Fibroblast of villous mesenchyme (primary cell): ENCODE measurements at regions not wholly inside any gene's neighbourhood (a gene's known extent, or its start where the extent isn't known, plus 50 kb on each side); places are given as distances from the start of the nearest gene placed in this dataset.

Experiments
- DNase-seq: peaks from one replicate; pipeline ENCODE4 v3.0.0-alpha.2; 2010; ENCODE audit warnings: low read depth
- H3K4me3 ChIP-seq: 2 replicates; pipeline ENCODE4 v1.5.1; 2011; ENCODE audit warnings: low read depth, mild to moderate bottlenecking, low read length
- TF ChIP-seq, protein P1 (sequence below): IDR thresholded peaks from 2 replicates; pipeline ENCODE4 v1.5.1; 2012; ENCODE audit warnings: low read depth, mild to moderate bottlenecking, low read length; ENCODE audit not compliant: insufficient read depth

DNA sequence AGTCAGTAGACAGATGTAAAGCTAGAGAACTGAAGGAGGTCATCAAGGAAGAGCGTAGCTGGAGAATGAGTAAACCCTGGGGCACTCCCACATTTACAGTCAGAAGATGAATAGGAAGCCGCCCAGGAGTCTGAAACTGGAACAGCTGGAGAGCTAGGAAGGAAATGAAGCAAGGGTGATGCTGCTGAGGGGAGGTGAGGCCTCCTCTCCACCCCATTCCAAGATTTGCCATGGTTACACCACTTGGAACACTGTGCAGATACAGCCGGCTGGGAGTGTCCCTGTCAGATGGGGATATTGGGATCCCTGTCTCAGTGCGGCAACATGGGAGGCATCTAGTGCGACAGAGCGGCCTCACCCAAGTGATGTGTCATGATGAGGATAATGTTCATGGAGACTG is 51.8 kb upstream of the GPI start:
- TF ChIP-seq, protein P1, sequence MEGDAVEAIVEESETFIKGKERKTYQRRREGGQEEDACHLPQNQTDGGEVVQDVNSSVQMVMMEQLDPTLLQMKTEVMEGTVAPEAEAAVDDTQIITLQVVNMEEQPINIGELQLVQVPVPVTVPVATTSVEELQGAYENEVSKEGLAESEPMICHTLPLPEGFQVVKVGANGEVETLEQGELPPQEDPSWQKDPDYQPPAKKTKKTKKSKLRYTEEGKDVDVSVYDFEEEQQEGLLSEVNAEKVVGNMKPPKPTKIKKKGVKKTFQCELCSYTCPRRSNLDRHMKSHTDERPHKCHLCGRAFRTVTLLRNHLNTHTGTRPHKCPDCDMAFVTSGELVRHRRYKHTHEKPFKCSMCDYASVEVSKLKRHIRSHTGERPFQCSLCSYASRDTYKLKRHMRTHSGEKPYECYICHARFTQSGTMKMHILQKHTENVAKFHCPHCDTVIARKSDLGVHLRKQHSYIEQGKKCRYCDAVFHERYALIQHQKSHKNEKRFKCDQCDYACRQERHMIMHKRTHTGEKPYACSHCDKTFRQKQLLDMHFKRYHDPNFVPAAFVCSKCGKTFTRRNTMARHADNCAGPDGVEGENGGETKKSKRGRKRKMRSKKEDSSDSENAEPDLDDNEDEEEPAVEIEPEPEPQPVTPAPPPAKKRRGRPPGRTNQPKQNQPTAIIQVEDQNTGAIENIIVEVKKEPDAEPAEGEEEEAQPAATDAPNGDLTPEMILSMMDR: no peak
- no peak overlapping the region for H3K4me3 ChIP-seq
- peak; percentile 66 for DNase-seq

DNA sequence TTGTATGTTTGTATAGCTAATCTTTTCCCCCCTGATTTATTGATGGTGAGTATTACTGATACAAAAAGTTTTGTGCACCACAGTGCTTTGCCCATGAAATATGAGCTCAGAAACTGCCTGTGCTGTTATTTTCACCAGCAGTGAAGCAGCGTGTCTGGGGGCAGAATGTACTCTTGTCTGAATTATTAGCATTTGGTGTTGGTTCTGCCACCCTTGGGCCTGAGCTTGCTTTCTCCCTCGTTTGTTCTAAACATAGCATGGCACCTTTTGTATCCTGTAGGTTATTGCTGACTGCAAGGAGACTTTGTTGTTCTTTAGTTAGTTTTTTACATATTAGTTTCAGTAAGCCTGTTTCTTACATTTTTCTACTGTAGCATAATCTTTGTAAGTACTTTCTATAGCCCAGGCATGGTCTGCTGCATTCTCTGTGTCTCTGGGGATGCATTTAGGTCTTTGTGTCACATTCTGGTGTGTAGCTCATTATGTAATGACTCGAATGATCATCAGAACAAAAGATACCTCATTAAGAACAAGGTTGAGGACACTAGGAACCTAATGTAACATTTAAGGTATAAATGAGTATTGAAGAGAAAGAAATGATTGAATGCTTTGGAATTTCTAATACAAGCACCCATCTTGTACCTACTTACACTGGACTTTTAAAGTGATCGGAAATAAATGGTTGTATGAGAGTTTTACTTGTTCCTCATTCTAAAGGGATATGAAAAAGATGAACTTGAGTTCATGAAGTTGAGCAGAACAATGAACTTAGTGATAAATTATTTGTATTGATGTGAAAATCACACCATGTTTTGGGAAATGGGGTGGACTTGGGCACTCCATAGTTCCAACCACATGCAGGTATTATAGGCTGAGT is 50.3 kb upstream of the GPI start:
- no peak for DNase-seq
- no peak overlapping the region for H3K4me3 ChIP-seq
- TF ChIP-seq, protein P1: no peak
